GM19395 (cell line): ENCODE measurements at regions not wholly inside any gene's neighbourhood (a gene's known extent, or its start where the extent isn't known, plus 50 kb on each side); places are given as distances from the start of the nearest gene placed in this dataset.

ENCODE experiments used
- ATAC-seq: cut with Tn5 transposase; IDR thresholded peaks from one replicate; pipeline ENCODE4 v1.9.1; 2021; ENCODE audit warnings: mild to moderate bottlenecking, moderate library complexity; ENCODE audit not compliant: unreplicated experiment

- ATAC-seq, result no peak
These were observed 127.0 kb downstream of the PRELID2 start for GRCh38 chr5:145708169-145708568.

DNA sequence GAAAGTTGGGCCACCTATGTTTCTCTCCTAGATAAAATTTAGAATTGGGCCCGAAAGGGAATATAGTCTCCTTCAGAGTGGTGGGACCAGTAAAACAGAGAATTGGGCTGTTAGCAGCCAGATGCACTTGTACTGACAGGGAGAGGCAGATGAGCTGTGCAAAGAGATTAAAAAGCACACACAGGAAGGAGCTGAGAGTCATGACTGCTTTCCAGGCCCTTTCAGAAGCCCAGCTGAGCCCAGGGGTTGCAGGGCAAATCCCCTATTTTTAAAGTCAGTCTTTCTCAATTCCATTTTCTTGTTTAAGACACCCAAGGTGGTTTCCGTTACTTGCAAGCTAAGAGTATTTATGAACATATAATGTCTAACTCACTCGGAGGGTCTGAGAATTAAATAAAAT lies 130.4 kb downstream of the PRELID2 start:
- ATAC-seq, result no peak

- ATAC-seq, result no peak
These were observed 131.3 kb downstream of the PRELID2 start for GRCh38 chr5:145703856-145704255.

- no peak for ATAC-seq
These were observed 133.7 kb downstream of the PRELID2 start for GRCh38 chr5:145701404-145701803.

DNA sequence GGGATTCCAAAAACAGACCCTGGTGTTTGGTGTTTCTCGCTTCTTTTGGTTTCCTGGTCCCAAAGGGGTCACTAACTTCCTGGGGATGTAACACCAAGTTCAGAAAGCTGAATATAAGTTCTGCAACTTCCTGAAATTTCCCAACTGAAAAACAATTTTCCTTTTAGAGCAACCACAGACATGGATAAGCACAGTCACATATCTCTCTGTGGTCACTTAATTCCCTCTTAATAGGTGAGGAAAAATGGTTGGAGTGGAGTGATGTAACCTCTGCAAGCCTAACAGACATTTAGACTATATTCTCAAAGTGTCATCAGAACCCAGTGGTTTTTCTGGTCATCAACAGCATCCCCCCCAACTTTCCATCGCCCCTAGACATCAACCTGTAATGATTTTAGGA lies 135.3 kb downstream of the PRELID2 start:
- ATAC-seq, result no peak

- ATAC-seq, result peak; percentile 83
These were observed 137.7 kb downstream of the PRELID2 start for GRCh38 chr5:145697251-145697990.

DNA sequence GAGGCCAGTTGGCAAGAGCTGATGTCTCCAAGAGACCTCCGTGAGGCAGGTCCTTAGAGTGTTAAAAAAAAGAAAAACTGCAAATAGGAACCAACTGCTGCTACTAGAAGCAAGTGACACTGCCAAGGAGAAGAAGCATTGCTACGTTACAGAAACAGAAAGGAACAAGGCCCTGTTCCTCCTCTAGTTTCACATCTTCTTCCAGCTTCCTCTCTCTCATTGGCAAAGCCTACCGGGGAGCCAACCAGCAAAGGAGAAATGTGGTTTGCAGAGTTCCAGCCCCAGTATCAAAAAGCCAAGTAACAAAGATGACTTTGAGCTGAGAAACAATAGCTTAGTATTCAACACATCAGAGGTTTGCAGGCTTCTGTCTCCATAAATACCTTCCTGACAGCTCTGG lies 145.9 kb downstream of the PRELID2 start:
- ATAC-seq, result peak; percentile 88

DNA sequence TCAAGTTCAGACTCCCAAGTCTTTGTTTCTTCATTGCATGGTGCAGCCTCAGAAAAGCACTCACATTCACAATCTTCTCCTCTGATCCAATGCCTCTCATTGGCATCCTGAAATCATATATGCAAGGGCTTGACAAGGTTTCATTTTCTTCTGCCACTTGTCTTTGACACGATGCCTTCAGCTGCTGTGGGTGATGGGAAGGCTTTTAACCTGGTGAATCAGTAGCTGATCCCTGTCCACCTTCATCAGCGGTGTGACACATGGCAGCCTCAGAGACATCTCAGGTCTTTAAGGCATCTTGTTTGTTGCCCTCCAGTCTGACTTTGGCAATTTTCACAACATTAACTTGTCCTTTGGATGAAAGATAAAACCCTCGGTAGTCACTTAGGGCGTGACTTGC lies 147.2 kb downstream of the PRELID2 start:
- no peak for ATAC-seq

GRCh38 chr5:145685417-145685816 lies 149.7 kb downstream of the PRELID2 start:
- no peak for ATAC-seq

GRCh38 chr5:145683431-145683830 lies 151.7 kb downstream of the PRELID2 start:
- no peak for ATAC-seq

- ATAC-seq, result no peak
These were observed 152.8 kb downstream of the PRELID2 start for GRCh38 chr5:145682197-145682899.

- ATAC-seq, result peak; percentile 97
These were observed 153.5 kb downstream of the PRELID2 start for GRCh38 chr5:145681686-145682085.

GRCh38 chr5:145681216-145681615 lies 153.9 kb downstream of the PRELID2 start:
- no peak for ATAC-seq

GRCh38 chr5:145680767-145681166 lies 154.4 kb downstream of the PRELID2 start:
- ATAC-seq, result no peak

- ATAC-seq, result no peak
These were observed 155.0 kb downstream of the PRELID2 start for GRCh38 chr5:145680169-145680568.

- ATAC-seq, result no peak
These were observed 156.9 kb downstream of the PRELID2 start for GRCh38 chr5:145678255-145678654.

GRCh38 chr5:145673786-145674185 lies 161.4 kb downstream of the PRELID2 start:
- ATAC-seq, result no peak

DNA sequence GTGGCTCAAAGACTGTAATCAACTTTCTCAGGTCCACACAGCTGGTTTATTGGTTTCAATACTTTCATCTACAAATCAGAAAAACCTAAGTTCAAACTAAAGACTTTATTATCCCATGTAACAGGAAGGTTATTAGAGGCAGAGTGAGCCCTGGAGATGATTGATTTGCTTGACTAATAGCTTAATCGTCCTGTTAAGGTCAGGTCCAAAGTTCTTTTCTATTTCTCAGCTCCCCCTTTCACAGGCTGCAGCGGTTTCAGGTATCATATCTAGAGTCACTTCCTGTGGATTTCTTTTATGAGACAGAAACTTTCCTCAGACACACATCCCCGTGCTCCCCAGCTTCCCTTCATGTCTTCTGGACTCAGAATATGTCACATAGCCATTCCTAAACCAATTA lies 166.4 kb downstream of the PRELID2 start:
- no peak for ATAC-seq

- ATAC-seq, result no peak
These were observed 167.4 kb downstream of the PRELID2 start for GRCh38 chr5:145667742-145668141.

DNA sequence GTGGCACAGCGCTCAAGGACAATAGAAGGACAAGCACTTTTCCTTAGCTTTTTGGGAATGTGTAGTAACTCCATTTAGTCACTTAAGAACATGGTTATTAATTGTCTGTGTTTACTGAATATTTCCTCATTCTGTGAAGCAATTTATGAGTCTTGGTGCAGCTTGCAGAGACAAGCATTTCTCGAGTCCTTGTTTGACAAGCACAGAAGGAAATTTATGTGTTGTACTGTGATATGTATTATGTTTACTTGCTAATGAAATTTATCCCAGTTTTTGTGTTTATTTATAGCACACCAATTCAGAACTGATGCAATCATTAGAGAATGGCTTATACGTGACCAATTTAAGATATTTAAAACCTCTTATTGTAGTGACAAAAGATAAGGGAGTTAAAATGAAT lies 168.6 kb downstream of the PRELID2 start:
- ATAC-seq, result no peak

GRCh38 chr5:145661737-145662485 lies 173.2 kb downstream of the PRELID2 start:
- no peak for ATAC-seq
